WERI-Rb-1 (cell line): ENCODE measurements at regions not wholly inside any gene's neighbourhood (a gene's known extent, or its start where the extent isn't known, plus 50 kb on each side); places are given as distances from the start of the nearest gene placed in this dataset.
"Not testable (repeated sequence)": the region's sequence is repeated elsewhere in the genome, so short reads cannot be mapped to it uniquely, and the experiment has no call there.

Source experiments
- DNase-seq: peaks from one replicate; pipeline ENCODE4 v3.0.0-alpha.2; 2020
- H3K27ac ChIP-seq: fragments of 250-450 bp; sonication (Bioruptor Pico); 2 replicates; pipeline ENCODE4 v1.5.1; 2020; ENCODE audit warnings: mild to moderate bottlenecking, moderate library complexity
- H3K27me3 ChIP-seq: fragments of 250-450 bp; sonication (Bioruptor Pico); 2 replicates; pipeline ENCODE4 v1.5.1; 2021; ENCODE audit warnings: mild to moderate bottlenecking, low read depth, moderate library complexity; ENCODE audit not compliant: insufficient read depth, severe bottlenecking
- H3K36me3 ChIP-seq: fragments of 250-450 bp; sonication (Bioruptor Pico); 2 replicates; pipeline ENCODE4 v1.5.1; 2020; ENCODE audit warnings: mild to moderate bottlenecking, moderate library complexity
- H3K4me3 ChIP-seq: 2 replicates; pipeline ENCODE4 v1.5.1; 2011; ENCODE audit warnings: low read depth, mild to moderate bottlenecking, control low read depth, low read length
- H3K9me3 ChIP-seq: fragments of 250-450 bp; sonication (Bioruptor Pico); 2 replicates; pipeline ENCODE4 v1.5.1; 2021; ENCODE audit warnings: mild to moderate bottlenecking, moderate library complexity; ENCODE audit not compliant: severe bottlenecking
- CTCF ChIP-seq: IDR thresholded peaks from 2 replicates; pipeline ENCODE4 v1.5.1; 2011; ENCODE audit warnings: low read depth, mild to moderate bottlenecking, control low read depth, inconsistent platforms, low read length

- no peak for TF ChIP-seq CTCF
- H3K27ac ChIP-seq = no peak overlapping the region
- H3K4me3 ChIP-seq = no peak overlapping the region
- H3K27me3 ChIP-seq = no peaks in the 10 kb centered on the region
- no peaks in the 10 kb centered on the region for H3K36me3 ChIP-seq
- DNase-seq = no peak
- no peaks in the 10 kb centered on the region for H3K9me3 ChIP-seq
Measured at GRCh38 chr18:51569561-51569960, 372.1 kb upstream of the MEX3C start.

- not testable (repeated sequence) for DNase-seq, H3K36me3 ChIP-seq, H3K4me3 ChIP-seq, H3K27ac ChIP-seq, H3K27me3 ChIP-seq, H3K9me3 ChIP-seq
Measured at GRCh38 chr18:51570071-51570470, 372.6 kb upstream of the MEX3C start.

- not testable (repeated sequence) for H3K9me3 ChIP-seq, H3K27ac ChIP-seq, H3K27me3 ChIP-seq, H3K36me3 ChIP-seq, H3K4me3 ChIP-seq
- peak; percentile 86 for DNase-seq
Measured at GRCh38 chr18:51573886-51574285, 376.4 kb upstream of the MEX3C start.

GRCh38 chr18:51575171-51575570, 377.7 kb upstream of the MEX3C start:
- Histone ChIP-seq H3K4me3 (no peak overlapping the region), H3K9me3 (peaks cover 7% of the 10 kb centered on the region), H3K36me3 (no peaks in the 10 kb centered on the region), H3K27ac (no peak overlapping the region), H3K27me3 (no peaks in the 10 kb centered on the region)
- DNase-seq = no peak
- no peak for TF ChIP-seq CTCF

- Histone ChIP-seq H3K27me3 (no peaks in the 10 kb centered on the region), H3K27ac (no peak overlapping the region), H3K36me3 (no peaks in the 10 kb centered on the region), H3K4me3 (no peak overlapping the region), H3K9me3 (peaks cover 7% of the 10 kb centered on the region)
- no peak for DNase-seq
- no peak for TF ChIP-seq CTCF
Measured at GRCh38 chr18:51578406-51578980, 381.0 kb upstream of the MEX3C start.

GRCh38 chr18:51580580-51580979, 383.1 kb upstream of the MEX3C start:
- Histone ChIP-seq H3K9me3 (peaks cover 3% of the 10 kb centered on the region), H3K27me3 (no peaks in the 10 kb centered on the region), H3K4me3 (no peak overlapping the region), H3K36me3 (no peaks in the 10 kb centered on the region), H3K27ac (no peak overlapping the region)
- TF ChIP-seq CTCF = no peak
- no peak for DNase-seq

- H3K27ac ChIP-seq = no peak overlapping the region
- no peaks in the 10 kb centered on the region for H3K27me3 ChIP-seq
- no peak for DNase-seq
- H3K4me3 ChIP-seq = no peak overlapping the region
- no peaks in the 10 kb centered on the region for H3K9me3 ChIP-seq
- H3K36me3 ChIP-seq = no peaks in the 10 kb centered on the region
- no peak for TF ChIP-seq CTCF
Measured at GRCh38 chr18:51582551-51582950, 385.1 kb upstream of the MEX3C start.
